ENCODE measurements at regions not wholly inside any gene's neighbourhood (a gene's known extent, or its start where the extent isn't known, plus 50 kb on each side); places are given as distances from the start of the nearest gene placed in this dataset.

DNA sequence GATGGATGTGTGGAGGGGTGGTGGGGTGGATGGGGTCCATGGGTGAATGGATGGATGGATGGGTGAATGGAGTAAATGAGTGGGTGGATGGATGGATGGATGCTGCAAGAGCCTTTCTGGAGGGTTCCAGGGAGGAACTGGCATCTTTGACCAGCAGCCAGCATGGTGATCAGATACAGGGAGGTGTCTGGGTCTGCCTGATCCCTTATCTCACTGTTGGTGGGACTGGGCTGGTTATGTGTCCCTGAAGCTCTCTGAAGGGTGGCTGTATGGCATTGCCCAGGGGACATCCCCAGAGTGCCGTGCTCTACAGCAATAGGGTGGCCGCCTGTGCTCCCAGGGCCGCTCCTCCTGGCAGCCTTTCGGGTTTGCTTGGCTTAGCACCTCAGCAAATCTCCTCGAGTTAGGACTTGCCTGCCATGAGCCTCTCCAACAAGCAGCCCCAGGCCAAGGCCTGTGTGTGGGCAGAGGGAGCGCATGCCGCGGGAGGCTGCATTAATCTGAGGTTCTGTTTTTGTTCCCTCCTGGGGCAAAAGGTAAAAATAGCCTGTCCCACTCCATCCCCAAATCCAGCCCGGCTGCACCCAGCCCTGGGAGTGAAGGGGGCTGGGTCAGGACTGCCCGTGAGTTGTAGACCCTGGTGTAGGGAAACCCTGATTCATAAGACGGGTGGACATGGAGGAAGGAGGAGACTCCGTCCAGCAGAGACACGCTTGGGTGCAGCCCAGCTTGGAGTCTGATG, 165.4 kb downstream of the SEC14L1 start:
- DNase-seq, result no peak
- no peak overlapping the region for H3K27ac Mint-ChIP-seq
- no peaks in the 10 kb centered on the region for H3K9me3 Mint-ChIP-seq
- CTCF ChIA-PET, result no interaction called here
- H3K4me3 Mint-ChIP-seq, result no peak overlapping the region
- H3K27me3 Mint-ChIP-seq (ENCODE audit: low read depth), result no peaks in the 10 kb centered on the region
- intact Hi-C loops (cut with micrococcal nuclease), result no loop called here
- no peaks in the 10 kb centered on the region for H3K4me1 Mint-ChIP-seq (ENCODE audit: low read depth)
- H3K36me3 Mint-ChIP-seq (ENCODE audit: low read depth), result no peaks in the 10 kb centered on the region

DNA sequence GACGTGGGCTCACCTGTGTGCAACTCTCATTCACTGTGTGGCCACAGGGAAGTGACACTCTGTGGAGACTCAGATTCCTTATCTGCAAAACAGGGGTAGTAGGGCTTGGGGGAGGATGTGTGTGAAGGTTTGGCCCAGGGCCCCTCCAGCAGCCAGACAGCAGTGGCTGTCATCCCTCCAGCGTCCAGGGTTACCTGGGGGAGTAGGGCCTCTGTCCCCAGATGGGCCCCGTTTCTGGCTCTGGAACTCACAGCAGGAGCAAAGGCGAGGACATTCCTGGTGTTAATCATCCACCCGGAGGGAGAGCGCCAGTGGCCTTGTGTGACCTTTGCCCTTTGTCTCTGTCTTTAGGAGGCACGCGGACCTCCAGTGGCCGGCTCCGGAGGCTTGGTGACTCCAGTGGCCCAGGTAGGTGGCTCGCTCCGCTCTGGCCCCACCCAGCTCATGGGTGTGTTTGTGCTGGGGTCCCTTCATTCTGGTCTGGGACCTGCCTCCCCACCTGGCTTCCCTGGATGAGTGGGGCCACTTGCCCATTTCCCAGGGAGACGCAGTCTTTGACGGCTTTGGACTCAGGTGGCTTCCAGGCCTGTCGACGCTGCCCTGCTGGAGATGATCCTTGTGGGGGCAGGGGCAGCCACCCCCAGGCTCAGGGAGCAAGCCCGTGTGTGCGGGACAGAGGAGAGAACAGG, 166.2 kb downstream of the SEC14L1 start:
- no peak for DNase-seq
- Mint-ChIP-seq H3K4me1 (ENCODE audit: low read depth) (no peaks in the 10 kb centered on the region), H3K27me3 (ENCODE audit: low read depth) (no peaks in the 10 kb centered on the region), H3K27ac (no peak overlapping the region), H3K9me3 (no peaks in the 10 kb centered on the region), H3K36me3 (ENCODE audit: low read depth) (no peaks in the 10 kb centered on the region), H3K4me3 (no peak overlapping the region)
- CTCF ChIA-PET, result no interaction called here
- intact Hi-C loops (cut with micrococcal nuclease), result no loop called here

DNA sequence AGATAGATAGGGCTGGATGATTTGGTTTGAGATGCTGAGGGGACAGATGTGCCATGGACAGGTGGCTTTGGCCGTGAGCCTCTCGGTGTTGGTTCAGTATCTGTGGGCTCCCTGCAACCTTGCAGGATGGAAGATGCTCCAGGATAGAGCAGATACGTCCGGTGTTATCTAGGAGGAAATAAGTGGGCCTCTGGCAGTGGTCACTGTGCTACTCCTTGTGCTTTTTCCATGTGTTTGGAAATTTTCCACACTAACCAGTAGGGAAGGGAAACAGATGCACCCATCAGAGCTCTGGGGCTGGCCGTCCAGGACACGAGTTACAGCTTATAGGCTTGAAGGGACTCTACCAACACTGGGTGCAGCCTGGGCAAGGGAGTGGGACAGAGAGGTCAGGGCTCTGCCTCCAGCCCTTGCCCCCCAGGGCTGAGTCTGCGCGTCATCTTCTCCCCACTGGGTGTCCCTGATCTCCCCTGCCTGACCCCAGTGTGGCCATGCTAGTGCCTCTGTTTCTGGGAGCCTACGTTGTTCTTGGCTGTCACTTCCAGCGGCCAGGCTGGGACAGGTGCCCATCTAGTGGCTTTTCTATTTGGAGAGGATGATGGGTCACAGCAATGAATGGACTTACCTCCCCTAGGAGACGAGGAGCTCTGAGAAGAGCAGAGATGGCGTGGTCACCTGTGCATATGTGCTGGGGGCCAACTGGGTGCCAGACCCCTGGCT, 166.9 kb downstream of the SEC14L1 start:
- no peaks in the 10 kb centered on the region for H3K9me3 Mint-ChIP-seq
- intact Hi-C loops (cut with micrococcal nuclease), result no loop called here
- H3K27ac Mint-ChIP-seq, result no peak overlapping the region
- H3K36me3 Mint-ChIP-seq (ENCODE audit: low read depth), result no peaks in the 10 kb centered on the region
- H3K4me1 Mint-ChIP-seq (ENCODE audit: low read depth), result no peaks in the 10 kb centered on the region
- no peak for DNase-seq
- no peak overlapping the region for H3K4me3 Mint-ChIP-seq
- CTCF ChIA-PET, result no interaction called here
- H3K27me3 Mint-ChIP-seq (ENCODE audit: low read depth), result no peaks in the 10 kb centered on the region

DNA sequence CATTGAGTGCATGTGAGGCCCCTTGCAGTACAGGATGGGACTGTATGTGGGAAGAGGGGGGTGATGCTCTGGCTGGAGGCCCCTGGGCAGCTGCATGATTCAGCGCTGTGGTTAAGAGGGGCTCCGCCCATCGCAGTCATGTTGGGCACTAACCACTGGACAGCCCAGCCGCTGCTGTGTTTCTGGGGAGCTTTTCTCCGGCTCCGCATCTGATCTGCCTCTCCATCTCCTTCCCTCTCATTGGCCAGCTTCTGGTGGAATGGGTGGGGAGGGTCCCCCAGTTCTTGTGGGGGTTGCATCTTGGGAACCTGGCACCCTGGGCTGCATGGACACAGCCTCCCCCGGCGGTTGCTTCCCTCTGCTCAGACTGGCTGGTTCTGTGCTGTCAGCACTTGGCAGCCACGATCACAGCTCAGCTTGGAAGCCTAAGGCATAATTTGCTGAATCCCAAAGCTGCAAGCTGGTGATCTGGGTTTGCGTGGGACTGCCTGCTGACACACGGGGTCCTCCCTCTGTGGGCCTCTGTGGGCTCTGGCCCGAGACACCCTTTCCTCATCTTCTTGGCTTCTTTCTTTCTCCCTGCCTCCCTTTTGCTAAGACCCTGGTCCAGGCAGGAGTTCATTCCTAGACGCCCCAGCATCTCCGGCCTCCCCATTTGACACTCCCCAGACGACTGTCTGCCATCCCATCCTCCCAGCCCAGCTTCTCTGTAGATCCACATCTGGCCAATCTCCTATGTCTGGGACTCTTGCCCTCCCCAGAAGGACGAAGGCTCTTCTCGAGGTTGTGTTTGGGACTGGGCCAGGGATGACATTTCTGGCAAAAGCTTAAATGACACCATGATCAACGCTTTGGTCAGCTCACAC, 168.3 kb downstream of the SEC14L1 start:
- Mint-ChIP-seq H3K36me3 (ENCODE audit: low read depth) (no peaks in the 10 kb centered on the region), H3K4me1 (ENCODE audit: low read depth) (no peaks in the 10 kb centered on the region), H3K27ac (no peak overlapping the region)

DNA sequence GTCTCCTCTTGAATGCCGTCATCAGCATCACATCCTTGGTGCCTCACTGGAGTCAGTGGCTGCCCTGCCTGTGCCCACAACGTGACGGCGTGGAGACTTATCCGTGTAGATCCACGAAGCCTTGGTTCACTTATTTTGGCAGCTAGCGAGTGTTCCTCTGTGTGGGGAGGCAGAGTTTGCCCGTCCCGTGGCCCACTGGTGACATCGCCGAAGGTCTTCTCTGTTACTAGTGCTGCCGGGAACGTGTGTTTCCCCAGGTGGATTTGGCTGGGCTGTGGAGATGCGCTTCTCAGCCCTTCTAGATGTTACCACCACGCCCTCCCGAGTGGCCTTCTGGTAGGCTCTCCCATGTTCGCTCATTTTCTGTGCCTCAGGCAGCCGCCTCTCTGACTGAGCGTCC, 169.6 kb downstream of the SEC14L1 start:
- CTCF ChIA-PET, result no interaction called here
- H3K27me3 Mint-ChIP-seq (ENCODE audit: low read depth), result no peaks in the 10 kb centered on the region
- intact Hi-C loops (cut with micrococcal nuclease), result no loop called here
- no peak overlapping the region for H3K4me3 Mint-ChIP-seq
- H3K36me3 Mint-ChIP-seq (ENCODE audit: low read depth), result no peaks in the 10 kb centered on the region
- H3K9me3 Mint-ChIP-seq, result no peaks in the 10 kb centered on the region
- DNase-seq, result no peak
- no peaks in the 10 kb centered on the region for H3K4me1 Mint-ChIP-seq (ENCODE audit: low read depth)
- no peak overlapping the region for H3K27ac Mint-ChIP-seq

More for the DNA sequence above, 168.3 kb downstream of the SEC14L1 start:
- intact Hi-C loops (cut with micrococcal nuclease), result no loop called here
- H3K27me3 Mint-ChIP-seq (ENCODE audit: low read depth), result no peaks in the 10 kb centered on the region
- H3K9me3 Mint-ChIP-seq, result no peaks in the 10 kb centered on the region
- CTCF ChIA-PET, result interaction anchor here (0.7 kb wide), 1 partner anchor 54 kb away, joined by 3 read pairs; no protein-coding TSS in a partner anchor
- DNase-seq, result no peak
- no peak overlapping the region for H3K4me3 Mint-ChIP-seq

DNA sequence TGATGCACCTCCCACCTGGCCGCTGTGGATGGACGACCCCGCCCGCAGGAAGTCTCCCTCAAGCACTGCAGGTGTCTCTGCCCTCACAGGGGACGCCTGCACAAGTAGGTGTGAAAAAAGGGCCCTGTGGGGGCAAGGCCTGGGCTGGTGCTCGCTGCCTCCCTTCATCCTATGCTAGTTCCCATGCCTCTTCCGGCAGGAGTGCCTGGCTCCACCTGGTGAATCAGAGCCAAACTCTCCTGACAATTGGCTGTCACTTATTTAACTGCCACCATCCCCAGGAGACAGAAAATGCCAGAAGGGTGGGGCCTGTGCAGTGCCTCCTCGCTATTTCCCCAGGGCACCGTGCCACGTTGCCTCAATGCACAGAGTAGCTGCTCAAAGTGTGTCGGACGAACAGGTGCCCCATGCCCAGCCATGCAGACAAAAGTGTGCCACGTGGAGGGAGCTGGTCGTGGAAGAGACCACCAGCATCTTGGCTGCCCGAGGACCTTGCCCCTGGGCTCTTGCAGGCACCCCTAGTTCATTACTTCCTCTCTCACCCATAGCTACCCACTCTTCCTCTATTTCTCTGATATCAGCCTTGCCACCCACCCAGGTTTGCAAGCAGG, 170.7 kb downstream of the SEC14L1 start:
- Mint-ChIP-seq H3K9me3 (no peaks in the 10 kb centered on the region), H3K36me3 (ENCODE audit: low read depth) (no peaks in the 10 kb centered on the region), H3K27ac (no peak overlapping the region), H3K4me1 (ENCODE audit: low read depth) (no peaks in the 10 kb centered on the region), H3K27me3 (ENCODE audit: low read depth) (no peaks in the 10 kb centered on the region), H3K4me3 (no peak overlapping the region)
- intact Hi-C loops (cut with micrococcal nuclease), result no loop called here
- no peak for DNase-seq
- CTCF ChIA-PET, result no interaction called here

DNA sequence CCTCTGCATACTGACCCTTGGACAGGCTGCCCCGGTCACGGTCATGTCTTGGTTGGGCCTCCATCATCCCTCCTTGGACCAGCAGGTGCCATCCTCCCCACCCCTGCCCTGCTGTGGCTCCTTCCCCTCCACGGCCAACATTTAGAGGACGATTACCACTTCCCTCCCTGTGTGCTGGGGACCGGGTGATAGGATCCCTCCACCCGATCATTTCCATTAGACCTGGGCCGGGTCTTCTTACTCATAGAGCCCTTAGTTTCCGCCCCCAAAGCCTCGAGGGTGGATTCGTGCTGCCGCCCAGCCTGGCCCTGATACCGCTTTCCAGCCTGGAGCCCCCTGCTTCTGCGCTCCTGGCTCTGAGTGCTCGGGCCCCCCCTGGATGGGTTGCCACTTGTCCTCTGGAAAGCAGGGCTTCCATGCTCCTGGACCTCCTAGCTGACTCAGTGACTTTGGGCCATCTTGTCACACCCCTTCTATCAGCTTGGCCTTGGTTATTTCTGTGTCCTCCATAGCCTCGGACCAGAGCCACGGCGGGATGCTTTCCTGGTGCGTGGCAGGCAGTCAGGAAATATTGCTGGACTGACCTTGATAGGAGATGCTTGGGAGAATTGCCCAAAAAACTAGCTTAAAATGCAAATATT, 171.4 kb downstream of the SEC14L1 start:
- DNase-seq, result no peak
- H3K27me3 Mint-ChIP-seq (ENCODE audit: low read depth), result no peaks in the 10 kb centered on the region
- H3K4me3 Mint-ChIP-seq, result no peak overlapping the region
- intact Hi-C loops (cut with micrococcal nuclease), result no loop called here
- H3K9me3 Mint-ChIP-seq, result no peaks in the 10 kb centered on the region
- no peak overlapping the region for H3K27ac Mint-ChIP-seq
- no peaks in the 10 kb centered on the region for H3K36me3 Mint-ChIP-seq (ENCODE audit: low read depth)
- CTCF ChIA-PET, result no interaction called here
- no peaks in the 10 kb centered on the region for H3K4me1 Mint-ChIP-seq (ENCODE audit: low read depth)

DNA sequence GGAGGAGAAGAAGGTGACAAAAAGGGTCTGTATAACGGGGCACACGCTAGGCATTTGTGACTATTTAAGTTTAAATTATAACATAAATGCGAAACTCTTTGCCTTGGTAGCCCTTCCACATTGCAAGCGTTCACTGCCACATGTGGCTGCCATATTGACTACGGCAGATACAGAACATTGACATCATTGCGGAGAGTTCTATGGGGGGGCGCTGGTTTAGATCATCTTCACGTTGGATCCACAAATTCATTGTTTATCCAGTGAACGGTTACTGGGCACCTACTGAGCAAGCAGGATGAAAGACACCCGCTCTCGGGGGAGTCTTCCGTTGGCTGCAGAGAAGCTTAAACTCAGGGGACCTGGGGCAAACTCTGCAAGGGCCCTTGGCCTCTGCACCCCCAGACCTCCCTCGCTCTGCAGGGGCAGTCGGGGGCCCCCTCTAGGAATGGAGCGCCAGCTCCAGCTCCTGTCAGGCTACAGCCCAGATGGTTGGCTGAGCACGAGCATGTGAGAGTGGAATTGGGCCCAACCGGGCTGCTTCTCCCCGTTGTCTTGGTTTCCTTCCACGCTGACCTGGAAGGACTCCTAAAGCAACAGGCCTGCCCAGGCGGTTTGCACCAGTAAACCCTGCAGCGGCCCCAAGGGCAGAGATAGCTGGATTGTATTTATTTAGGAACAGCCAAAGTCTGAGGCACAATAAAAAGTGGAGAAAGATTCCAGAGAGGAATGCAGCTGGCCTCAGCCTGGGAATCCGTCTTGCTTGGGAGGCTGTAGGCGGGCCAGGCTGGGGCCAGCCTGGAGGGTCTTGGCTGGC, 172.2 kb downstream of the SEC14L1 start:
- H3K36me3 Mint-ChIP-seq (ENCODE audit: low read depth), result no peaks in the 10 kb centered on the region
- CTCF ChIA-PET, result interaction anchor here (0.7 kb wide), 1 partner anchor 47 kb away, joined by 5 read pairs; no protein-coding TSS in a partner anchor
- no peaks in the 10 kb centered on the region for H3K9me3 Mint-ChIP-seq
- intact Hi-C loops (cut with micrococcal nuclease), result no loop called here
- H3K4me3 Mint-ChIP-seq, result no peak overlapping the region
- no peak overlapping the region for H3K27ac Mint-ChIP-seq
- H3K4me1 Mint-ChIP-seq (ENCODE audit: low read depth), result no peaks in the 10 kb centered on the region
- DNase-seq, result no peak
- no peaks in the 10 kb centered on the region for H3K27me3 Mint-ChIP-seq (ENCODE audit: low read depth)

DNA sequence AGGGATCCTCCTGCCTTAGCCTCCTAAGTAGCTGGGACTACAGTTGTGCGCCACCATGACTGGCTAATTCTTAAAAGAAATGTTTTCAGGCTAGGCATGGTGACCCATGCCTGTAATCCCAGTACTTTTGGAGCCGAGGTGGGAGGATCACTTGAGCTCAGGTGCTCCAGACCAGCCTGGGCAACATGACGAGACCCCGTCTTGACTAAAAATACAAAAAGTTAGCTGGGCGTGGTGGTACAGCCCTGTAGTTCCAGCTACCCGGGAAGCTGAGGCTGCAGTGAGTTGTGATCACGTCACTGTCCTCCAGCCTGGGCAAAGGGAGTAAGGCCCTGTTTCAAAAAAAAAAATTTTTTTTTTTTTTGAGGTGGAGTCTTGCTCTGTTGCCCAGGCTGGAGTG, 173.1 kb downstream of the SEC14L1 start:
- Mint-ChIP-seq H3K4me1 (ENCODE audit: low read depth) (peaks cover 4% of the 10 kb centered on the region), H3K27me3 (ENCODE audit: low read depth) (no peaks in the 10 kb centered on the region), H3K9me3 (no peaks in the 10 kb centered on the region), H3K36me3 (ENCODE audit: low read depth) (no peaks in the 10 kb centered on the region), H3K4me3 (no peak overlapping the region), H3K27ac (no peak overlapping the region)
- CTCF ChIA-PET, result no interaction called here
- no peak for DNase-seq
- intact Hi-C loops (cut with micrococcal nuclease), result no loop called here

DNA sequence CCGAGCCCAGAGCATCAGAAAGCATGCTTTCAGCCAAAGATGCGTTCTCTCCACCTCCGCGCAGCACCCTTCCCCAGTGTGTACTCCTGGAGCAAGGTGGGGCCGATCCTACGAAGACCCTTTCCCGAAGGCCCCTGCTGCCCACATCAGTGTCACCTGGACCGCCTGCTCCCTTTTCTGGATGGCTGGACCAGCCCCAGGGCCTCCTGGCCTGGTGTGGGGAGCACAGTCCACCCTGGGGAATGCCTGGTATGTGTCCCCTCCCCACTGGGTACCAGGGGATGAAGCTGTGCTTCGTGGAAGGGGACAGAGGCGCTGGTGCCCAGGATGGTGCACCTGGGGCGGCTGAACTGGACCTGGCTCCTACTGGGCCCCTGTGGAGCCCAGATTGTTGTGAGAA, 173.8 kb downstream of the SEC14L1 start:
- no peak for DNase-seq
- H3K4me3 Mint-ChIP-seq, result no peak overlapping the region
- no peaks in the 10 kb centered on the region for H3K27me3 Mint-ChIP-seq (ENCODE audit: low read depth)
- peaks cover 12% of the 10 kb centered on the region for H3K4me1 Mint-ChIP-seq (ENCODE audit: low read depth)
- H3K9me3 Mint-ChIP-seq, result no peaks in the 10 kb centered on the region
- no peaks in the 10 kb centered on the region for H3K36me3 Mint-ChIP-seq (ENCODE audit: low read depth)
- intact Hi-C loops (cut with micrococcal nuclease), result no loop called here
- H3K27ac Mint-ChIP-seq, result no peak overlapping the region
- CTCF ChIA-PET, result no interaction called here

DNA sequence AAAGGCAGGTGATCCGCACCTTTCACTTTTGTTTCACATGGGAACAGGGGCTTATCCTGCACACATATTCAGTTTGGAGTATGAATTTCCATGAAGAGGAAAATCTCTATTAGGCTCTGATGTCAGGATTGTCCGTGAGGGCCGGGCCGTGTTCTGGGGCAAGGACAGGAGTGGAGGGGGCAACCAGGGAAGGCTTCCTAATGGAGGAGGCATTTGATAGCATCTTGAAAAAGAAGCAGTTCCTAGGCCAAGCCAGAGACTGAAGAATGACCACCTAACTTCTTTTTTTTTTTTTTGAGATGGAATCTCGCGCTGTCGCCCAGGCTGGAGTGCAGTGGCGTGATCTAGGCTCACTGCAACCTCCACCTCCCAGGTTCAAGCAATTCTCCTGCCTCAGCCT, 174.2 kb downstream of the SEC14L1 start:
- CTCF ChIA-PET, result no interaction called here
- Mint-ChIP-seq H3K36me3 (ENCODE audit: low read depth) (no peaks in the 10 kb centered on the region), H3K4me1 (ENCODE audit: low read depth) (peaks cover 14% of the 10 kb centered on the region), H3K27ac (no peak overlapping the region), H3K4me3 (no peak overlapping the region), H3K27me3 (ENCODE audit: low read depth) (no peaks in the 10 kb centered on the region), H3K9me3 (no peaks in the 10 kb centered on the region)
- DNase-seq, result no peak
- intact Hi-C loops (cut with micrococcal nuclease), result no loop called here

Measured in activated naive CD4-positive, alpha-beta T cell treated with anti-CD3 and anti-CD28 coated beads for 36 hours (primary cell).